Uterus (tissue), 3 donors: ENCODE measurements at regions not wholly inside any gene's neighbourhood (a gene's known extent, or its start where the extent isn't known, plus 50 kb on each side); places are given as distances from the start of the nearest gene placed in this dataset.

Experiments used
- DNase-seq, 2 donors: peaks; one replicate each; pipeline ENCODE4 v3.0.0-alpha.2; 2019 to 2020
- H3K27ac ChIP-seq, 2 donors: fragments of 200-600 bp; sonication (generic); 1 replicate in 1 of 2; 2 replicates in 1 of 2; pipeline ENCODE4 v1.5.1; 2016 to 2018
- H3K27me3 ChIP-seq, 2 donors: fragments of 200-600 bp; sonication (generic); one replicate each; pipeline ENCODE4 v1.5.1; 2018 to 2019; ENCODE audit warnings: control low read depth in 1 of 2
- H3K36me3 ChIP-seq, 2 donors: fragments of 200-600 bp; sonication (generic); one replicate each; pipeline ENCODE4 v1.5.1; 2019; ENCODE audit warnings: control low read depth in 1 of 2
- H3K4me1 ChIP-seq, 2 donors: fragments of 200-600 bp; sonication (generic); one replicate each; pipeline ENCODE4 v1.5.1; 2018 to 2019; ENCODE audit warnings: control low read depth in 1 of 2
- H3K4me3 ChIP-seq, 2 donors: fragments of 200-600 bp; sonication (generic); 1 replicate in 1 of 2; 2 replicates in 1 of 2; pipeline ENCODE4 v1.5.1; 2018 to 2019; ENCODE audit warnings: mild to moderate bottlenecking in 1 of 2
- H3K9me3 ChIP-seq, 2 donors: fragments of 200-600 bp; sonication (generic); one replicate each; pipeline ENCODE4 v1.5.1; 2019; ENCODE audit warnings: control low read depth in 1 of 2
- POLR2A ChIP-seq, 2 donors: fragments of 450-650 bp; IDR thresholded peaks; one replicate each; pipeline ENCODE4 v1.6.1; 2016; ENCODE audit warnings: antibody characterized with exemption in 2 of 2, mild to moderate bottlenecking in 1 of 2, moderate library complexity in 1 of 2
- intact Hi-C: fragments of 100-400 bp; cut with DNase I; formaldehyde crosslinking; loops from one replicate; pipeline ENCODE4 v1.15.1; 2023; ENCODE audit warnings: low total_unique reads
- TF ChIP-seq, protein P1 (sequence below), 4 experiments: fragments of 200-600 bp in 2 of 4; fragments of 450-650 bp in 2 of 4; sonication (generic) in 2 of 4; IDR thresholded peaks; one replicate each; pipeline ENCODE4 v1.5.1; 2016 to 2019; ENCODE audit warnings: antibody characterized with exemption in 4 of 4, mild to moderate bottlenecking in 2 of 4, moderate library complexity in 1 of 4
- donor health status: DM: yes; HTN: yes; CAD: no.

DNA sequence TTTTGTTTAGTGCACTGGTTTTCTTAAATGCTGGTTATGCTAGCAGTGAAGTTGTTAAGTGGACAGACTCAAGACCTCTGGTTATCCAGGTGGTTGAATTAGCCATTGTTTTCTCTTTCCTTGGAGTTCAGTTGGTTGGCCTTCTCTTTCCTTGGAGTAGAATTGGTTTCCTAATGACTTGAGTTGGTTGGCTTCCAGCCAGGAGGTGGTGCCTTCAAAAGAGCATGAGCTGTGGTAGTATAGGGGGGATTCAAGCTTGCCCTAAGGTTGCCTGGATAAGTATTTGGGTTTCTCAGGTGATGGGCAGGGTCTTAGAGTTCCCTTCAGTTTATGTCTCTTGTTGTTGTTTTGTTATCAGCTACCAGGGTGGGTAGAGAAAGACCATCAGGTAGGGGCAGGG is 92.5 kb downstream of the ATP23 start:
- no peak overlapping the region for H3K4me3 ChIP-seq
- TF ChIP-seq POLR2A (IDR thresholded peaks at IDR 0.05): no peak
- TF ChIP-seq, protein P1, sequence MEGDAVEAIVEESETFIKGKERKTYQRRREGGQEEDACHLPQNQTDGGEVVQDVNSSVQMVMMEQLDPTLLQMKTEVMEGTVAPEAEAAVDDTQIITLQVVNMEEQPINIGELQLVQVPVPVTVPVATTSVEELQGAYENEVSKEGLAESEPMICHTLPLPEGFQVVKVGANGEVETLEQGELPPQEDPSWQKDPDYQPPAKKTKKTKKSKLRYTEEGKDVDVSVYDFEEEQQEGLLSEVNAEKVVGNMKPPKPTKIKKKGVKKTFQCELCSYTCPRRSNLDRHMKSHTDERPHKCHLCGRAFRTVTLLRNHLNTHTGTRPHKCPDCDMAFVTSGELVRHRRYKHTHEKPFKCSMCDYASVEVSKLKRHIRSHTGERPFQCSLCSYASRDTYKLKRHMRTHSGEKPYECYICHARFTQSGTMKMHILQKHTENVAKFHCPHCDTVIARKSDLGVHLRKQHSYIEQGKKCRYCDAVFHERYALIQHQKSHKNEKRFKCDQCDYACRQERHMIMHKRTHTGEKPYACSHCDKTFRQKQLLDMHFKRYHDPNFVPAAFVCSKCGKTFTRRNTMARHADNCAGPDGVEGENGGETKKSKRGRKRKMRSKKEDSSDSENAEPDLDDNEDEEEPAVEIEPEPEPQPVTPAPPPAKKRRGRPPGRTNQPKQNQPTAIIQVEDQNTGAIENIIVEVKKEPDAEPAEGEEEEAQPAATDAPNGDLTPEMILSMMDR (IDR thresholded peaks at IDR 0.05): no peak
- peaks cover 0 to under 1% of the 10 kb centered on the region in 2 donors for H3K9me3 ChIP-seq
- no peaks in the 10 kb centered on the region for H3K27me3 ChIP-seq
- no peak overlapping the region for H3K27ac ChIP-seq
- H3K4me1 ChIP-seq: no peaks in the 10 kb centered on the region
- intact Hi-C loops: no loop called here
- no peaks in the 10 kb centered on the region for H3K36me3 ChIP-seq
- no peak for DNase-seq

DNA sequence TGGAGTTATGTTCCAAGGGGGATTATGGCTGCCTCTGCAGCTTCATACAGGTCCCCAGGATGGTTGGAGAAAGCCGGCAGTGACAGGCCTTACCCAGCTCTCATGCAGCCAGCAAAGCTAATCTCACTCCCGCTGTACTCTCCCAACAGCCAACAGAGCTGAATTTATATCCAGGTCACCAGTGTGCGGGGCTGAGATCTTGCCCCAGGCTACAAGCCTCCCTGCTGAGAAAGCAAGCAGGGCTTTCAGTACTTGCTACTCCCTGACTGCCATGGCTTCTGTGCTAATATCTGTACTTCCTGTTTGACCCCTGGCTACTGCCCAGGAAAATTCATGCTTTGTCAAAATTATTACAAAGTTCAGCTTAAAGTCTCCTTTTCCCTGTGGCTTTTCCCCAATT is 92.9 kb downstream of the ATP23 start:
- intact Hi-C loops: no loop called here

DNA sequence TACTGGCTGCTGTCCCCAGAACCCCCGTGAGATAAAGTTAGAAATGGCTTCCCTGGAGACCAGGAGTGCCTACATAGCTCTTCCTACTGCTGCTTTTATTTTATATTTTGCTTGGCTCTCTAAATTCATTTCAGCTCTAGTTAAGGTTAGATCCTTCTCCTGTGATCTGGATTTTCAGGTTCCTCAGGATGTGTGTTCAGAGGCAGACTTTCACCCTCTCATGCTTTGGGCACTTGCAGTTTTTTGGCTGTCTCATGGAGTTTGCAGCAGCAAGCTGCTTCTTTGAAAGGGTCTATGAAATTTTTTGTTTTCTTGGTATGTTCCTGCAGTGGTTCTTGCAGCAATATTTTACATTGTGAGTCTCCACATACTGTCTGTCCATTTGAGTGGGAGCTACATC is 93.3 kb downstream of the ATP23 start:
- no peak overlapping the region for H3K4me3 ChIP-seq
- no peaks in the 10 kb centered on the region for H3K36me3 ChIP-seq
- H3K4me1 ChIP-seq: no peaks in the 10 kb centered on the region
- H3K27ac ChIP-seq: no peak overlapping the region
- H3K9me3 ChIP-seq: peaks cover 0 to 3% of the 10 kb centered on the region in 2 donors
- TF ChIP-seq, protein P1 (IDR thresholded peaks at IDR 0.05): no peak
- no peak for TF ChIP-seq POLR2A (IDR thresholded peaks at IDR 0.05)
- intact Hi-C loops: no loop called here
- H3K27me3 ChIP-seq: no peaks in the 10 kb centered on the region
- no peak for DNase-seq

More for the DNA sequence above, 92.9 kb downstream of the ATP23 start:
- H3K9me3 ChIP-seq: peaks cover 0 to 3% of the 10 kb centered on the region in 2 donors
- no peak for TF ChIP-seq POLR2A (IDR thresholded peaks at IDR 0.05)
- TF ChIP-seq, protein P1 (IDR thresholded peaks at IDR 0.05): no peak
- DNase-seq: no peak
- no peak overlapping the region for H3K4me3 ChIP-seq
- no peaks in the 10 kb centered on the region for H3K27me3 ChIP-seq
- H3K4me1 ChIP-seq: no peaks in the 10 kb centered on the region
- H3K36me3 ChIP-seq: no peaks in the 10 kb centered on the region
- H3K27ac ChIP-seq: no peak overlapping the region

DNA sequence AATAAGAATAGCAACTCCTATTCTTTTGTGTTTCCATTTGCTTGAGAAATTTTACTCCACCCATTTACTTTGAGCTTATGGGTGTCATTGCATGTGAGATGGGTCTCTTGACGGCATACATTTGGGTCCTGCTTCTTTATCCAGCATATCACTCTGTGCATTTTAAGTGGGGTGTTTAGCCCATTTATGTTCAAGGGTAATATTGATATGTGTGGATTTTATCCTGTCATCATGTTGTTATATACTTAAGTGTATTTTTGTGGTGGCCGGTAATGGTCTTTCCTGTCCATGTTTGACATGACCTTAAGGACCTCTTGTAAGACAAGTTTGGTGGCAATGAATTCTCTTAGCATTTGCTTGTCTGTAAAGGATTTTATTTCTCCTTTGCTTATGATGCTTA is 100.1 kb downstream of the ATP23 start:
- no peak for DNase-seq
- intact Hi-C loops: no loop called here
- H3K4me3 ChIP-seq: no peak overlapping the region
- TF ChIP-seq, protein P1 (IDR thresholded peaks at IDR 0.05): no peak
- no peak for TF ChIP-seq POLR2A (IDR thresholded peaks at IDR 0.05)
- no peaks in the 10 kb centered on the region for H3K27me3 ChIP-seq
- H3K27ac ChIP-seq: no peak overlapping the region
- H3K36me3 ChIP-seq: no peaks in the 10 kb centered on the region
- H3K9me3 ChIP-seq: peaks cover 0 to 3% of the 10 kb centered on the region in 2 donors
- H3K4me1 ChIP-seq: no peaks in the 10 kb centered on the region

DNA sequence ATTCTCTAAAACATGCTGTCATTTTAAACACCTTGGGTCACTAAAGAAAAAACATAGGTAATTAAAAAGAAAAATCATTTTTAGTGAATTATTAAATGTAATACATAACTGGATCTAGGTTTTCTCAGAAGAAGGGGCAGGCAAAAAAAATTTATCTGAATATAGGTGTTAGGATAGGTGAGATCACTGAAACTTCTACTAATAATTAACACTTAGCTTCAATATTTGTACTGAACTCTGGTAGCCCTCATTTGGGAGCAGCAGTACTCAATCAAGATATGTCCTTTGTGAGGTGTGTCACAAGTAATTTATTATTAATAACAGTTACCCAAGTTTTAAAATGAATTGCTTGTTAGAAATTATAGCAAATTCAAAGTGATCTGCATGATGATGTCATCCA is 103.6 kb downstream of the ATP23 start:
- DNase-seq: no peak
- no peaks in the 10 kb centered on the region for H3K4me1 ChIP-seq
- TF ChIP-seq, protein P1 (IDR thresholded peaks at IDR 0.05): no peak
- H3K27ac ChIP-seq: no peak overlapping the region
- H3K27me3 ChIP-seq: no peaks in the 10 kb centered on the region
- intact Hi-C loops: no loop called here
- H3K4me3 ChIP-seq: no peak overlapping the region
- H3K9me3 ChIP-seq: no peaks in the 10 kb centered on the region
- no peaks in the 10 kb centered on the region for H3K36me3 ChIP-seq
